Activated CD4-positive, alpha-beta T cell treated with anti-CD3 and anti-CD28 coated beads, Interleukin-2, amount 50 U/mL, for 1 hour (primary cell): ENCODE measurements at regions not wholly inside any gene's neighbourhood (a gene's known extent, or its start where the extent isn't known, plus 50 kb on each side); places are given as distances from the start of the nearest gene placed in this dataset.
"Not testable (repeated sequence)": the region's sequence is repeated elsewhere in the genome, so short reads cannot be mapped to it uniquely, and the experiment has no call there.

ENCODE experiments used
- DNase-seq: peaks from one replicate; pipeline ENCODE4 v3.0.0-alpha.2; 2020

DNA sequence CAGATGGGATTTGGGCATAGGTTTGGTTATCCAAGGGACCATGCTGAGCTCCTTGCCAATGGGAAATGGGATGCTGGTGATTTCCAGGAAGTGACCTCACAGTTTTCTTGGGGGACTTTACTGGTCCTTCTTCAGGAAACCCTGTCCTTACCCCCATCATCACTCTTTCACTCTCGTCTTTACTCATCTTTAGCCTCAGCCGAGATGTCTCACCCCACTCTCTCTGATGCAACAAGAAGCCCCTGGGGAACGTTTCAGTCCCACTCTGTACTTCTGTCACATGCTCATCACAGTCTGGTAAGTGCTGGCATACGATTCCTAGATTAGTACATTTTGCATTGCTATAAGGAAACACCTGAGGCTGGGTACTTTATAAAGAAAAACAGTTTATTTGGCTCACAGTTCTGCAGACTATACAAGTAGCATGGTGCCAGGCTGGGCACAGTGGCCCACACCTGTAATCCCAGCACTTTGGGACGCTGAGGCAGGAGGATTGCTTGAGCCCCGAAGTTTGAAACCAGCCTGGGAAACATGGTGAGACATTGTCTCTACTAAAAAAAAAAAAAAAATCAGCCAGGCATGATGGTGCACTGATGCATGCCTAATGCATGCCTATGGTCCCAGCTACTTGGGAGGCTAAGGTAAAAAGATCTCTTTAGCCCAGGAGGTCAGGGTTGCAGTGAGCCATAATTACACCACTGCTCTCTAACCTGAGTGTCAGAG is 63.5 kb upstream of the VKORC1L1 start:
- DNase-seq = no peak

GRCh38 chr7:65809982-65810288 is 62.9 kb upstream of the VKORC1L1 start:
- DNase-seq = no peak

GRCh38 chr7:65812281-65812680 is 60.6 kb upstream of the VKORC1L1 start:
- no peak for DNase-seq

- not testable (repeated sequence) for DNase-seq
Observed at GRCh38 chr7:65814556-65815167, 58.2 kb upstream of the VKORC1L1 start.

- no peak for DNase-seq
Observed at GRCh38 chr7:65820287-65820950, 52.5 kb upstream of the VKORC1L1 start.
